ENCODE measurements at regions not wholly inside any gene's neighbourhood (a gene's known extent, or its start where the extent isn't known, plus 50 kb on each side); places are given as distances from the start of the nearest gene placed in this dataset.

DNA sequence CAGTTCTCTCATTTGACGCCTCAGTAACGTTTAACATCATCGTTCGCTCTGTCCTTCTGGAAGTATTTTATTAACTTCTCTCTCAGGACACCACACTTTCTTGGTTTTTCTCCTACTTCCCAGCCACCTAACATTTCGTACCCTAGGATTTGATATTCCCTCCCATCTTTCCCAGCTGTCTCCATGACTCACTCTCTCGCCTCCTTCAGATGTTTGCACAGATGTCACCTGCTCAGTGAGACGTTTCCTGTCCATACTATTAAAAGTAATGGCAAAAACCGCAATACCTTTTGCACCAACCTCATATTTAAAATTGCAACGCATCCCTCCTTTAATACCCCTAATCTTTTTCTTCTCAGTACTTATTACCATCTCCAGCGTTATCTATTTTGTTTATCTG is 62.1 kb upstream of the SPRED1 start:
- no peaks in the 10 kb centered on the region for H3K27me3 ChIP-seq (ENCODE audit: control insufficient read depth in 3 of 3, insufficient read depth in 3 of 3, low read length in 2 of 3)
- H3K9me3 ChIP-seq (ENCODE audit: control insufficient read depth in 4 of 4, insufficient read depth in 3 of 4, low read length in 3 of 4), result no peaks in the 10 kb centered on the region
- H3K4me3 ChIP-seq, result no peak overlapping the region
- WGBS, 2 donors, result 94 to 95% methylated on average over 10 of the region's 10 CpGs
- ATAC-seq (ENCODE audit: insufficient read depth, low FRiP score) (no peak), DNase-seq (no peak)
- no peak overlapping the region for H3K9ac ChIP-seq (ENCODE audit: insufficient read depth in 1 of 2, low read length in 2 of 2)
- TF ChIP-seq CTCF (IDR thresholded peaks at IDR 0.05; ENCODE audit: control extremely low read depth, extremely low read depth), result no peak
- no peaks in the 10 kb centered on the region for H3K4me1 ChIP-seq (ENCODE audit: control insufficient read depth in 5 of 5, insufficient read depth in 5 of 5, low read length in 5 of 5)
- no peaks in the 10 kb centered on the region for H3K36me3 ChIP-seq (ENCODE audit: control insufficient read depth in 4 of 4, insufficient read depth in 4 of 4, low read length in 4 of 4)
- no peak overlapping the region for H3K27ac ChIP-seq (ENCODE audit: low read depth in 1 of 2, low read length in 1 of 2)

DNA sequence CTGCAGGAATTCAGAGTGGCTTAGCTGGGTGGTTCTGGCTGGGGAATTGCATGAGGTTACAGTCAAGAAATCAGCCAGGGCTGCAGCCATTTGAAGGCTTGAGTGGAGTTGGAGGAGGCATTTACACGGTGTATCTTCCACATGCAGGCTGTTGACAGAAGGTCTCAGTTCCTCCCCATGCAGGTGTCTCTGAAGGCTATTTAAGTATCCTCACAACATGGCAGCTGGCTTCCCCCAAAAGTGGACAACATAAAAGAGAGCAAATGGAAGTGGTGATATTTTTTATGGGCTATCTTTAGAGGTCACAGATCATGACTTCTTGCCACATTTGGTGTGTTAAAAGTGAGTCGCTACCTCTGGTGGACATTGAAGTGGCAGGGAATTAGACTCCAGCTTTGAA is 60.1 kb upstream of the SPRED1 start:
- no peak overlapping the region for H3K4me3 ChIP-seq
- no peaks in the 10 kb centered on the region for H3K36me3 ChIP-seq (ENCODE audit: control insufficient read depth in 4 of 4, insufficient read depth in 4 of 4, low read length in 4 of 4)
- no peaks in the 10 kb centered on the region for H3K4me1 ChIP-seq (ENCODE audit: control insufficient read depth in 5 of 5, insufficient read depth in 5 of 5, low read length in 5 of 5)
- H3K27ac ChIP-seq (ENCODE audit: low read depth in 1 of 2, low read length in 1 of 2), result no peak overlapping the region
- no peaks in the 10 kb centered on the region for H3K9me3 ChIP-seq (ENCODE audit: control insufficient read depth in 4 of 4, insufficient read depth in 3 of 4, low read length in 3 of 4)
- WGBS, 2 donors, result 91 to 96% methylated on average over 2 of the region's 2 CpGs
- no peaks in the 10 kb centered on the region for H3K27me3 ChIP-seq (ENCODE audit: control insufficient read depth in 3 of 3, insufficient read depth in 3 of 3, low read length in 2 of 3)
- DNase-seq, result no peak
- no peak for ATAC-seq (ENCODE audit: insufficient read depth, low FRiP score)
- no peak overlapping the region for H3K9ac ChIP-seq (ENCODE audit: insufficient read depth in 1 of 2, low read length in 2 of 2)
- no peak for TF ChIP-seq CTCF (IDR thresholded peaks at IDR 0.05; ENCODE audit: control extremely low read depth, extremely low read depth)

DNA sequence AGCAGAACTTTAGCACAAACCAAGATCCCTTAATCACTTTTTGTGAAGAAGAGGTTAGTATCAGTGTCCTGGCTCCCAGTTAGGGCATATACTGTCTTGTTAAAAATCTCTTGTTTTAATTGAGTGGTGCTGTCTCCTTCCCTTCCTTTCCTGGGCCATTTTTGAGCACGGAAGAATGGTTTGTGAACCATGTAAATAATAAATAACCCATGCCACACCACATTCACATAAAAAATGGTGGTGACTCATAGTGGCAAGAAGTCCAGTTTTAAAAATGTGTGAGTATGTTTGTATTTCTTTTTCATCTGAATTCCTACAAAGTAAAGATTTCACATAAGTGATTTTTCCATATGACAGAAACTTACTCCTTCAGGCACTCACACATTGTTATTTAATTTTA is 59.1 kb upstream of the SPRED1 start:
- WGBS, 2 donors, result 67 to 71% methylated on average over 1 of the region's 1 CpG
- H3K9ac ChIP-seq (ENCODE audit: insufficient read depth in 1 of 2, low read length in 2 of 2), result no peak overlapping the region
- DNase-seq (no peak), ATAC-seq (ENCODE audit: insufficient read depth, low FRiP score) (no peak)
- no peak overlapping the region for H3K4me3 ChIP-seq
- H3K27ac ChIP-seq (ENCODE audit: low read depth in 1 of 2, low read length in 1 of 2), result no peak overlapping the region
- H3K27me3 ChIP-seq (ENCODE audit: control insufficient read depth in 3 of 3, insufficient read depth in 3 of 3, low read length in 2 of 3), result no peaks in the 10 kb centered on the region
- H3K36me3 ChIP-seq (ENCODE audit: control insufficient read depth in 4 of 4, insufficient read depth in 4 of 4, low read length in 4 of 4), result no peaks in the 10 kb centered on the region
- H3K9me3 ChIP-seq (ENCODE audit: control insufficient read depth in 4 of 4, insufficient read depth in 3 of 4, low read length in 3 of 4), result no peaks in the 10 kb centered on the region
- TF ChIP-seq CTCF (IDR thresholded peaks at IDR 0.05; ENCODE audit: control extremely low read depth, extremely low read depth), result no peak
- H3K4me1 ChIP-seq (ENCODE audit: control insufficient read depth in 5 of 5, insufficient read depth in 5 of 5, low read length in 5 of 5), result no peaks in the 10 kb centered on the region

DNA sequence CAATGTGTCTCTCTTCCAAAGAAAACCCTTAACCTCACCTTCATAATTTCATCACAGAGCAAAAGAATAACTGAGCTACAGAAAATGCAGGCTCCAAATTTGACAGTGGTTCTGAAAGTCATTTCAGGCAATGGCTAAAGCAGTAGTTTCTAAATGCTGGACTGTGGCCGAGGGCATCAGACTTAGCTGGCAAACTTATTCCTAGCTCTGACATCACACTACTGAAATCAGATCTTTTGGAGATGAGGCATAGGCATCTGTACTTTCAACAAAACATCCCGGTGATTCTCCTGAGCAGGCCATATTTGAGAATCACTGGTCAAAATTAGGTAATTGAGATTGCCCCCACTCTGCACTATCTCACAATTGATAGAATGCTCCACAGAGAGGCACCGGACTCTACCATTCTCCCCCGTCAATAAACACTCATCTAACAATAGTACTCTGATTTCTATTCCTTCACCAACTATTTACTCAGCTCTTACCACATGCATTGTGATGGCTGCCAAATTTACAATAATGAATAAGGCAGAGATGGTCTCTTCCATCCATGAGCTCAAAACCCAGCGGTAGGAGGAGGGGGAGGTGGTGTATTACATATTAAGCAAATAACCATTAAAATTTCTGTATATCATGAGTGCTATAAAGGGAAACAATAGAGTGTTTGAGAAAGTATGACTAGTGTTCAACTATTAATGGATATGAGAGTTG is 57.3 kb upstream of the SPRED1 start:
- 91% methylated on average over 5 of the region's 5 CpGs for WGBS, 2 donors
- no peak for TF ChIP-seq CTCF (IDR thresholded peaks at IDR 0.05; ENCODE audit: control extremely low read depth, extremely low read depth)
- no peaks in the 10 kb centered on the region for H3K9me3 ChIP-seq (ENCODE audit: control insufficient read depth in 4 of 4, insufficient read depth in 3 of 4, low read length in 3 of 4)

More for the DNA sequence above, 57.3 kb upstream of the SPRED1 start:
- no peak overlapping the region for H3K9ac ChIP-seq (ENCODE audit: insufficient read depth in 1 of 2, low read length in 2 of 2)
- H3K27me3 ChIP-seq (ENCODE audit: control insufficient read depth in 3 of 3, insufficient read depth in 3 of 3, low read length in 2 of 3), result no peaks in the 10 kb centered on the region
- no peaks in the 10 kb centered on the region for H3K4me1 ChIP-seq (ENCODE audit: control insufficient read depth in 5 of 5, insufficient read depth in 5 of 5, low read length in 5 of 5)
- ATAC-seq (ENCODE audit: insufficient read depth, low FRiP score), result no peak
- no peaks in the 10 kb centered on the region for H3K36me3 ChIP-seq (ENCODE audit: control insufficient read depth in 4 of 4, insufficient read depth in 4 of 4, low read length in 4 of 4)
- no peak overlapping the region for H3K27ac ChIP-seq (ENCODE audit: low read depth in 1 of 2, low read length in 1 of 2)
- H3K4me3 ChIP-seq, result no peak overlapping the region
- no peak for DNase-seq

Data from lung (tissue), 11 donors.